Gastrocnemius medialis (tissue), 4 donors: ENCODE measurements at regions not wholly inside any gene's neighbourhood (a gene's known extent, or its start where the extent isn't known, plus 50 kb on each side); places are given as distances from the start of the nearest gene placed in this dataset.

Experiments
- CTCF ChIP-seq, 5 experiments: fragments of 450-650 bp in 3 of 5; fragments of 200-600 bp in 2 of 5; sonication (generic) in 2 of 5; IDR thresholded peaks in 4 of 5; conservative IDR thresholded peaks in 1 of 5; 1 replicate in 4 of 5; 2 replicates in 1 of 5; pipeline ENCODE4 v1.5.1; 2016 to 2019; ENCODE audit warnings: antibody characterized with exemption in 5 of 5, mild to moderate bottlenecking in 3 of 5, moderate library complexity in 3 of 5
- POLR2A ChIP-seq, 2 donors: fragments of 450-650 bp; IDR thresholded peaks; one replicate each; pipeline ENCODE4 v1.6.1; 2017; ENCODE audit warnings: antibody characterized with exemption in 2 of 2, mild to moderate bottlenecking in 2 of 2, moderate library complexity in 2 of 2

GRCh38 chr12:84072961-84073360 lies 839.6 kb downstream of the SLC6A15 start:
- no peak for TF ChIP-seq CTCF (IDR thresholded peaks at IDR 0.05 in 4 of 5, conservative IDR thresholded peaks at IDR 0.05 in 1 of 5)
- no peak for TF ChIP-seq POLR2A (IDR thresholded peaks at IDR 0.05)
